SK-N-MC (cell line): ENCODE measurements at regions not wholly inside any gene's neighbourhood (a gene's known extent, or its start where the extent isn't known, plus 50 kb on each side); places are given as distances from the start of the nearest gene placed in this dataset.

Source experiments
- DNase-seq: peaks from one replicate; pipeline ENCODE4 v3.0.0-alpha.2; 2011; ENCODE audit warnings: low read depth, low spot score
- H3K27ac ChIP-seq: fragments of 200-600 bp; sonication (generic); 2 replicates; pipeline ENCODE4 v1.5.1; 2016; ENCODE audit warnings: mixed run types
- H3K36me3 ChIP-seq: fragments of 200-600 bp; sonication (generic); 2 replicates; pipeline ENCODE4 v1.6.1; 2017; ENCODE audit warnings: antibody characterized with exemption, low read length, mixed read lengths; ENCODE audit not compliant: insufficient read depth
- H3K4me3 ChIP-seq: fragments of 200-600 bp; sonication (generic); 2 replicates; pipeline ENCODE4 v1.5.1; 2016
- H3K9ac ChIP-seq: fragments of 200-600 bp; sonication (generic); 2 replicates; pipeline ENCODE4 v1.8.0; 2017; ENCODE audit warnings: mixed run types, mixed read lengths; ENCODE audit not compliant: insufficient read length
- H3K9me3 ChIP-seq: fragments of 200-600 bp; sonication (generic); 2 replicates; pipeline ENCODE4 v1.6.1; 2017; ENCODE audit warnings: low read depth, mild to moderate bottlenecking, antibody characterized with exemption, low read length, moderate library complexity, mixed read lengths
- EZH2 ChIP-seq: fragments of 200-600 bp; sonication (generic); IDR thresholded peaks from one replicate; pipeline ENCODE4 v1.6.1; 2017; ENCODE audit warnings: antibody characterized with exemption
- FOXP2 ChIP-seq: optimal IDR thresholded peaks from 2 replicates; pipeline ENCODE3; 2011; ENCODE audit warnings: mild to moderate bottlenecking, moderate library complexity; ENCODE audit not compliant: insufficient read depth; ENCODE audit errors: extremely low read length, control extremely low read depth
- POLR2AphosphoS5 ChIP-seq: IDR thresholded peaks from 2 replicates; pipeline ENCODE4 v1.6.1; 2012; ENCODE audit warnings: mild to moderate bottlenecking, low read depth, low read length, borderline replicate concordance

DNA sequence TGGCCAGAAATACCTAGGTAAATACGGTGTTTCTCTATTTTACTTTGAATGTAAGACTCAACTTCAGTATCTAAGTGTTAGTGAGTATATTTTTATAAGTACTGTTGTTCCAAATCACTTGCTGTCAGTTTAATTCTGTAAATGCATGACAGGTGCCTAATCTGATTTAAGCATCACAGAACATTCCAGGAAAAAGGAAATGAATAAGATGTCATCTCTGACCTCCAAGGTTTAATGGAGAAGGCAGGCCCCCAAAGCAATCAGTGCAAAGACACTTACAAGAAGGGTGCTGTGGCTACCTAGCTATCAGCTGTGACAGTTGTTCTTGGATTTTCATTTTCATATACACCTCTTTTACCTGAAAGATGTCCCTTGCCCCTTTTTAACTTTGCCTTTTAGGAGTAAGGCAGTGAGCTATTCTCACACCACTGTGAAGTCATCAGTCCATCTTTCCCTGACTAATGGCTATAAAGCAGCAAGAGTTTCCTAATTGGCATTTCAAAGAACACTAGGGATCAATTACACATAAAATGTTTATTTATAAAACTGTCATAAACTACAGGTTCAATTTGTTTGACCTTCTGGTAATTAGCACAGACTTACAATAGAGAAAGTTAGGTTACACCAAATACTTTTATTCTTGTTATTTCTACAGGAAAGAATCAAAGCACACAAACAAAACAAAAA, 427.6 kb downstream of the SPRY2 start:
- Histone ChIP-seq H3K9me3 (no peaks in the 10 kb centered on the region), H3K27ac (no peak overlapping the region), H3K36me3 (no peaks in the 10 kb centered on the region), H3K9ac (no peak overlapping the region), H3K4me3 (no peak overlapping the region)
- no peak for DNase-seq
- TF ChIP-seq FOXP2 (no peak), EZH2 (no peak), POLR2AphosphoS5 (no peak)

DNA sequence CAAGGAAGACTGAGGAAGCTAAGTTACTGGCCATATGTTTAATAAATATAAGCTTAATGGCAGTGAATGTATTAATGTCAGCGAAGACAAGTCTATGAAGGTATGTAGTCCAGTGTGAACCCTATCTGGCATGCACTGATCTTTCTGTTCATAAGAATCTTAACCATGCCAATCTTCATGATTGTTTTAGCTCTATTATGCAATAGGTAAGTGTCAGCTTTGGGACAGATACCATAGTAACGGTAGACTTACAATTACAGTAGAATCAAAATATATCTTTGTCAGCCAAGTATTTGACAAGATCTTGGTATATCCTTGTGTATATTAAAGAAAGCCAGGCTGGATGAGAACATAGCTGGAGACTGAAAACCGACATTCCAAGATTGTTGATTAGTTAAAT, 428.5 kb downstream of the SPRY2 start:
- Histone ChIP-seq H3K9me3 (no peaks in the 10 kb centered on the region), H3K27ac (no peak overlapping the region), H3K36me3 (no peaks in the 10 kb centered on the region), H3K4me3 (no peak overlapping the region), H3K9ac (no peak overlapping the region)
- TF ChIP-seq EZH2 (no peak), FOXP2 (no peak), POLR2AphosphoS5 (no peak)
- DNase-seq, result no peak

DNA sequence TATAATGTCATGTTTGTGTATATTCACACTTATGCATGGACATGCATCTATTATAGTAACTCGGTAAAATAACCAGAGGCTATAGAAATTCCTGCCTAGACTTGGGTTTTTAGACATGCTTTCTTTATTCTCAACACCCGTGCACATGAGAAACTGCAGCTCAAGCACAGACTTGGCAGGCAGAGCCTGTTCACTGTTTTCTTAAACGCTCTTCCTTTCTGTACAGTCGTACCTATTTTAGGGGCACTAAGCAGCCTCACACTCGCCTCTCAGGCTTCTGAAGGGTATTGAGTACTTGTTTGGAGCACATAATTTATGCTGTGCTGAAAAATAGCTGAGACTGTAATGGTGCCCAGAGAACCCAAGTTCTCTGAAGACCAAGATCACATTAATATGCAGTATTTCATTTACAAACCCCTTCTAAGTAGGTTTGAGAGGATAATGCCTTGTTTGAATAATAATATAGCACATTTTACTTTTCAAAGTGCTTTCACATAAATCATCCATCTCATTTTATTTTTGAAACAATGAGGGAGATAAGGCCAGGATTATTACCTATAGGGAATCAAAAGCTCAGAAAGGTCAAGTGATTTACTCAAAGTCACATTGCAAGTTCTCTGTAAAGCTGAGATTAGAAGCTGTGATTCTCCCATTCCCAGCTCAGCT, 429.9 kb downstream of the SPRY2 start:
- Histone ChIP-seq H3K9me3 (no peaks in the 10 kb centered on the region), H3K4me3 (no peak overlapping the region), H3K9ac (no peak overlapping the region), H3K36me3 (no peaks in the 10 kb centered on the region), H3K27ac (no peak overlapping the region)
- TF ChIP-seq POLR2AphosphoS5 (no peak), EZH2 (no peak), FOXP2 (no peak)
- DNase-seq, result no peak

DNA sequence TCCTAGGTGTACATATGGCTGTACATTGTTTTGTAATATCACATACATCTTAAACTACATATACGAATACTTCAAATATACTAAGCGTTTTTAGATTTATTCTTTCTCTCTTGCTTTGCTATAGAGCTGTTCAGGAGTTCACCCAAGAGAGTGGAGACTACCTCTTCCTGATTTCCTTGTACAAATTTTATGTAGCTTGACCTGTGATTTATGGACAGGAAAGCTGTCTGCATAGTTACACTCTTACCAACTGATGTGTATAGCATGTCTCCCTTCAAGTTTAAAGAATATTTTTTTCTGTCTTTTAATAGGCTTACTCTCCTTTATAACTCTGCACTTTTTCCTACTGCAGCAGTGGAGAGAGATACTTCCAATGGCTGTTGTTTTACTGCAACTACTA, 428.7 kb downstream of the NDFIP2 start:
- Histone ChIP-seq H3K9me3 (no peaks in the 10 kb centered on the region), H3K4me3 (no peak overlapping the region)
- TF ChIP-seq POLR2AphosphoS5, result no peak
- TF ChIP-seq FOXP2, result no peak
- no peak for TF ChIP-seq EZH2

DNA sequence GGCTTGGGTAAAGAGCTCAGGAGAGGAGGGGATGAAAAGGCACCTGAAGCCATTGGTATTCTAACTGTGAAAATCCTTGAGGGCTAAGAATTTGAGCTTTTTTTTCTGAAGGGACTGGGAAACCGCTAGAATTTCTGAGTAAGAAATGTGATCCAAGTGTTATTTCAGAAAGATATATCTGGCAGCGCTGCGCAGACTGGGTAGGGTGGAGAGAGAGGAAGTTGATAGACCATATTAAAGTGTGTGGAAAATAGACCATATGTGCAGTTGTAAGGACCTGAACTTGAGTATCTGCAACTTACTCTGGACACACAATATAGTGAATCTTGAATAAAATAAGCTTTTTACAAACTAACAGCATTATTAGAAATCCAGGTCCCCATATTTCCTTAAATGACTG, 427.4 kb downstream of the NDFIP2 start:
- no peak overlapping the region for H3K9ac ChIP-seq
- no peak for DNase-seq
- H3K36me3 ChIP-seq, result no peaks in the 10 kb centered on the region
- TF ChIP-seq EZH2, result no peak
- H3K4me3 ChIP-seq, result no peak overlapping the region
- H3K27ac ChIP-seq, result no peak overlapping the region
- H3K9me3 ChIP-seq, result no peaks in the 10 kb centered on the region

More for the DNA sequence above, 428.7 kb downstream of the NDFIP2 start:
- no peak for DNase-seq
- H3K36me3 ChIP-seq, result no peaks in the 10 kb centered on the region
- no peak overlapping the region for H3K27ac ChIP-seq
- H3K9ac ChIP-seq, result no peak overlapping the region

DNA sequence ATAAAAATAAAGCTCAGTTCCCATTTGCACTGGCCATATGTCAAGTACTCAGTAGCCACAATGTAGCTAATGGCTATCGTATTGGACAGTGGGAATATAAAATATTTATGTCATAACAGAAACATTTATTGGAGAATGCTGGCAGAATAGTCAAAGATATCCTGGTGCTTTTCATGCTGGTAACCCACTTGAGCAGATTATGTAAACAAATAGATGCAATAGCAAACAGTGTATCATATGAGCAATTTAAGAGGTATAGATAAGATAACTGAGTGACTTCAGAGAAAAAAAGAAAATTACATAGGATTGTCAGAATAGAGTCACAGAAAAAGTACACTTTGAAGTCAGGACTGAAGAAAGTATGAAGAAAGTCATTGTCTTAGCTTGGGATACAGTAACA, 426.6 kb downstream of the NDFIP2 start:
- Histone ChIP-seq H3K9me3 (no peaks in the 10 kb centered on the region), H3K4me3 (no peak overlapping the region), H3K9ac (no peak overlapping the region), H3K27ac (no peak overlapping the region), H3K36me3 (no peaks in the 10 kb centered on the region)
- TF ChIP-seq POLR2AphosphoS5 (no peak), FOXP2 (no peak), EZH2 (no peak)
- DNase-seq, result no peak

DNA sequence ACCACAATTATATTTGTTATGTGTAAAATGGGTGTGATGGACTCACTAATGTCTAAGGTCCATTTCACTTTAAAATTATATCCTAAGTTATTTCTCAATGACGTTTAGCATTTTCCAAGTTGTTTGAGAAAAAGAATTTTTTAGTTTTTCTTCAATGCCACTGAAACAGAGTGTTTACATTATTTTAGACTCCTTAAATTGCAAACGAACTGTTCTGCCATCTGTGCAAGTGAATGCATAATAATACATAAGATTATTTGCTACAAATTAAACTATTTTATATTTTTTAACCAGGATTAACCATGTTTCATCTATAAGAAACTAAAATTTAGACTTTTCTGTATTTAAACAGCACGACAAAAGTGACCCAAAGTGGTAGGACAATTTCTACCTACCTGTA, 425.4 kb downstream of the NDFIP2 start:
- no peak for DNase-seq
- Histone ChIP-seq H3K9ac (no peak overlapping the region), H3K4me3 (no peak overlapping the region), H3K27ac (no peak overlapping the region), H3K9me3 (no peaks in the 10 kb centered on the region), H3K36me3 (no peaks in the 10 kb centered on the region)
- TF ChIP-seq FOXP2, result no peak
- TF ChIP-seq POLR2AphosphoS5, result no peak

DNA sequence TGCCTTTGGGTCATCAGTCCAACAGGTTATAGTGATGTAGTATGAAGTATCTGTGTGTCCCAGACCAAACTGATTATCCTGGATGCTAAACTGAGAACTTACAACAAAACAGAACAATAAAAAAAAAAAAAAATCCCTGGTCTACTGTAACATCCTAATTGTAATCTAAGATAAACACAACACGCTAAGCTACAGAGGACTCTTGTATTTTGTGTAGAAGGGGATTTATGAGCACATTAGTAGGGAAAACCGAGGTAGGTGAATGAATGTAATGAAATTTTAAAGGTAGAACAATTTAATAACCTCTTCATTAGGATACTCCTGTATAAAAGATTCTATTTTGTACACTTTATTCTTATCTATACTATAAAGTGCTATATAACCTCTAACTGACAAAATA, 424.1 kb downstream of the NDFIP2 start:
- H3K4me3 ChIP-seq, result no peak overlapping the region
- no peaks in the 10 kb centered on the region for H3K36me3 ChIP-seq
- no peak for DNase-seq
- H3K9me3 ChIP-seq, result no peaks in the 10 kb centered on the region
- H3K9ac ChIP-seq, result no peak overlapping the region
- H3K27ac ChIP-seq, result no peak overlapping the region
- no peak for TF ChIP-seq FOXP2
- TF ChIP-seq EZH2, result no peak
- TF ChIP-seq POLR2AphosphoS5, result no peak

DNA sequence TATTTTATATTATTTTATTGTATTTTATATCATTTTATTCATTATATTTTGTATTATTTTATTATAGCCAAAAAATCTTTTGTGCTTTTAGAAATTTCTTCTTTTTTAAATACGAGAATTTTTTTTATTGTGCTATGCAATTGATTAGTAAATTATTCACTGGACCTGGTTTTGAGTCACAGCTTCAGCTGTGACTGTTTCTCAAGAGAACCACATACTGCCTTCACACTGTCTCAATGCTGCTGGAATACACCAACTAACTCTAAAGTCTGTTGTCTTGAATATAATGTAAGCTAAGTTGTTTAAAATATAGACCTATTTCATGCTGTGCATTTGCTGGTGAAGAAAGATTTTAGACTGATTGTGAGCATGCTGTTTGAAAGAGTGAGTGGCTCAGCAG, 423.6 kb downstream of the NDFIP2 start:
- Histone ChIP-seq H3K27ac (no peak overlapping the region), H3K9ac (no peak overlapping the region), H3K4me3 (no peak overlapping the region), H3K36me3 (no peaks in the 10 kb centered on the region), H3K9me3 (no peaks in the 10 kb centered on the region)
- TF ChIP-seq POLR2AphosphoS5, result no peak
- TF ChIP-seq FOXP2, result no peak
- TF ChIP-seq EZH2, result no peak
- no peak for DNase-seq
